ENCODE measurements at regions not wholly inside any gene's neighbourhood (a gene's known extent, or its start where the extent isn't known, plus 50 kb on each side); places are given as distances from the start of the nearest gene placed in this dataset.

GRCh38 chr15:38050529-38051448, 116.3 kb downstream of the TMCO5A start:
- no peak for TF ChIP-seq POLR2AphosphoS5 (IDR thresholded peaks at IDR 0.05; ENCODE audit: borderline replicate concordance, low read depth, low read length)
- no peak for TF ChIP-seq EZH2 (IDR thresholded peaks at IDR 0.05)
